ENCODE measurements at regions not wholly inside any gene's neighbourhood (a gene's known extent, or its start where the extent isn't known, plus 50 kb on each side); places are given as distances from the start of the nearest gene placed in this dataset.
"Not testable (repeated sequence)": the region's sequence is repeated elsewhere in the genome, so short reads cannot be mapped to it uniquely, and the experiment has no call there.

- Histone ChIP-seq H2AFZ (ENCODE audit: low read depth, low read length) (no peak overlapping the region), H3K4me3 (ENCODE audit: low read length) (no peak overlapping the region), H3K27me3 (ENCODE audit: insufficient read depth, low read length) (no peaks in the 10 kb centered on the region), H3K4me1 (ENCODE audit: insufficient read depth, low read length) (peaks cover 2% of the 10 kb centered on the region), H3K36me3 (ENCODE audit: insufficient read depth, low read length) (no peaks in the 10 kb centered on the region), H3K9me3 (ENCODE audit: low read length) (no peaks in the 10 kb centered on the region)
These were observed 435.6 kb upstream of the CHRM3 start for GRCh38 chr1:238950784-238951183.

GRCh38 chr1:238950017-238950416 lies 436.4 kb upstream of the CHRM3 start:
- H2AFZ ChIP-seq (ENCODE audit: low read depth, low read length) = no peak overlapping the region
- H3K4me1 ChIP-seq (ENCODE audit: insufficient read depth, low read length) = peaks cover 1% of the 10 kb centered on the region
- no peaks in the 10 kb centered on the region for H3K36me3 ChIP-seq (ENCODE audit: insufficient read depth, low read length)
- H3K27me3 ChIP-seq (ENCODE audit: insufficient read depth, low read length) = no peaks in the 10 kb centered on the region
- no peaks in the 10 kb centered on the region for H3K9me3 ChIP-seq (ENCODE audit: low read length)
- H3K4me3 ChIP-seq (ENCODE audit: low read length) = no peak overlapping the region

- Histone ChIP-seq H3K27me3 (ENCODE audit: insufficient read depth, low read length) (no peaks in the 10 kb centered on the region), H3K36me3 (ENCODE audit: insufficient read depth, low read length) (no peaks in the 10 kb centered on the region), H3K9me3 (ENCODE audit: low read length) (no peaks in the 10 kb centered on the region), H2AFZ (ENCODE audit: low read depth, low read length) (no peak overlapping the region), H3K4me3 (ENCODE audit: low read length) (no peak overlapping the region), H3K4me1 (ENCODE audit: insufficient read depth, low read length) (no peaks in the 10 kb centered on the region)
These were observed 442.3 kb upstream of the CHRM3 start for GRCh38 chr1:238944028-238944427.

- no peak overlapping the region for H3K4me3 ChIP-seq (ENCODE audit: low read length)
- no peaks in the 10 kb centered on the region for H3K9me3 ChIP-seq (ENCODE audit: low read length)
- no peaks in the 10 kb centered on the region for H3K36me3 ChIP-seq (ENCODE audit: insufficient read depth, low read length)
- no peak overlapping the region for H2AFZ ChIP-seq (ENCODE audit: low read depth, low read length)
- no peaks in the 10 kb centered on the region for H3K4me1 ChIP-seq (ENCODE audit: insufficient read depth, low read length)
- H3K27me3 ChIP-seq (ENCODE audit: insufficient read depth, low read length) = no peaks in the 10 kb centered on the region
These were observed 458.5 kb upstream of the CHRM3 start for GRCh38 chr1:238927899-238928298.

DNA sequence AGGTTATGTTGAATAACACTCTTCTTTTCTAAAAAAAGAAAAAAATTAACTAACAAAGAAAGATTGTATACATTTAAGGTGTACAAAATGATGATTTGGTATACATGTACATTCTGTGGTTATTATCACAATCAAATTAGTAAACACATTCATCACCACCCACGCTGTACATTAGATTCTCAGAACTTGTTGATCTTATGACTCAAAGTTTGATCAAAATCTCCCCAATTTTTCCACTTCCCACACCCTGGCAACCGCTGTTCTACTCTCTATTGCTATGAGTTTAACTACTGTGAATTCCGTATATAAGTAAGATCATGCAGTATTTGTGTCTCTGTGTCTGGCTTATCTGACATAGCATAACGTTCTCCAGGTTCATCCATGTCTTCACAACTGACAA lies 469.5 kb upstream of the CHRM3 start:
- H3K4me3 ChIP-seq (ENCODE audit: low read length) = no peak overlapping the region
- H3K36me3 ChIP-seq (ENCODE audit: insufficient read depth, low read length) = no peaks in the 10 kb centered on the region
- H3K9me3 ChIP-seq (ENCODE audit: low read length) = no peaks in the 10 kb centered on the region
- H3K4me1 ChIP-seq (ENCODE audit: insufficient read depth, low read length) = no peaks in the 10 kb centered on the region
- no peaks in the 10 kb centered on the region for H3K27me3 ChIP-seq (ENCODE audit: insufficient read depth, low read length)
- no peak overlapping the region for H2AFZ ChIP-seq (ENCODE audit: low read depth, low read length)

DNA sequence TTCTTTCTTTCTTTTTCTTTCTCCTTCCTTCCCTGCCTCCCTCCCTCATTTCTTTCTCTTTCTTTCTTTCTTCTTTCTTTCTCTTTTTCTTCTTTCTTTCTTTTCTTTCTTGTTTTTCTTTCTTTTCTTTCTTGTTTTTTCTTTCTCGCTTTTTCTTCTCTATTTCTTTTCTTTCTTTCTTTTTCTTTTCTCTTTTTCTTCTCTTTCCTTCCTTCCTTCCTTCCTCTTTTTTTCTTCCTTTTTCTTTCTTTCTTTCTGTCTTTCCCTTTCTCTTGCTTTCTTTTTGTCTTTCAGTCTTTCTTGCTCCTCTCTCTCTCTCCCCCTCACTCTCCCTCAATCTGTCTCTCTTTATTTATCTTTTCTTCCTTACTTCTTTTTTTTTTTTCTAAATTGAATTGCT lies 472.0 kb upstream of the CHRM3 start:
- H3K4me1 ChIP-seq (ENCODE audit: insufficient read depth, low read length) = no peaks in the 10 kb centered on the region
- no peak overlapping the region for H3K4me3 ChIP-seq (ENCODE audit: low read length)
- no peak overlapping the region for H2AFZ ChIP-seq (ENCODE audit: low read depth, low read length)
- H3K9me3 ChIP-seq (ENCODE audit: low read length) = no peaks in the 10 kb centered on the region
- no peaks in the 10 kb centered on the region for H3K36me3 ChIP-seq (ENCODE audit: insufficient read depth, low read length)
- H3K27me3 ChIP-seq (ENCODE audit: insufficient read depth, low read length) = no peaks in the 10 kb centered on the region

GRCh38 chr1:238913210-238913609 lies 473.2 kb upstream of the CHRM3 start:
- no peaks in the 10 kb centered on the region for H3K27me3 ChIP-seq (ENCODE audit: insufficient read depth, low read length)
- no peak overlapping the region for H2AFZ ChIP-seq (ENCODE audit: low read depth, low read length)
- no peaks in the 10 kb centered on the region for H3K36me3 ChIP-seq (ENCODE audit: insufficient read depth, low read length)
- no peak overlapping the region for H3K4me3 ChIP-seq (ENCODE audit: low read length)
- H3K4me1 ChIP-seq (ENCODE audit: insufficient read depth, low read length) = no peaks in the 10 kb centered on the region
- no peaks in the 10 kb centered on the region for H3K9me3 ChIP-seq (ENCODE audit: low read length)

- no peaks in the 10 kb centered on the region for H3K4me1 ChIP-seq (ENCODE audit: insufficient read depth, low read length)
- no peaks in the 10 kb centered on the region for H3K9me3 ChIP-seq (ENCODE audit: low read length)
- H3K27me3 ChIP-seq (ENCODE audit: insufficient read depth, low read length) = no peaks in the 10 kb centered on the region
- H3K4me3 ChIP-seq (ENCODE audit: low read length) = no peak overlapping the region
- no peaks in the 10 kb centered on the region for H3K36me3 ChIP-seq (ENCODE audit: insufficient read depth, low read length)
- H2AFZ ChIP-seq (ENCODE audit: low read depth, low read length) = no peak overlapping the region
These were observed 474.2 kb upstream of the CHRM3 start for GRCh38 chr1:238912148-238912547.

DNA sequence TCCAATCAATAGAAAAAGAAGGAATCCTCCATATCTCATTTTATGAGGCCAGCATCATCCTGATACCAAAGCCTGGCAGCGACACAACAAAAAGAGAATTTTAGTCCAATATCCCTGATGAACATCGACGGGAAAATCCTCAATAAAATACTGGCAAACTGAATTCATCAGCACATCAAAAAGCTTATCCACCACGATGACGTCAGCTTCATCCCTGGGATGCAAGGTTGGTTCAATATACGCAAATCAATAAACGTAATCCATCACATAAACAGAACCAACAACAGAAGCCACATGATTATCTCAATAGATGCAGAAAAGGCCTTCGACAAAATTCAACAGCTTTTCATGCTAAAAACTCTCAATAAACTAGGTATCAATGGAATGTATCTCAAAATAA lies 483.6 kb upstream of the CHRM3 start:
- H3K4me3 ChIP-seq (ENCODE audit: low read length); H3K27me3 ChIP-seq (ENCODE audit: insufficient read depth, low read length); H3K4me1 ChIP-seq (ENCODE audit: insufficient read depth, low read length); H3K36me3 ChIP-seq (ENCODE audit: insufficient read depth, low read length); H2AFZ ChIP-seq (ENCODE audit: low read depth, low read length); H3K9me3 ChIP-seq (ENCODE audit: low read length): not testable (repeated sequence)

DNA sequence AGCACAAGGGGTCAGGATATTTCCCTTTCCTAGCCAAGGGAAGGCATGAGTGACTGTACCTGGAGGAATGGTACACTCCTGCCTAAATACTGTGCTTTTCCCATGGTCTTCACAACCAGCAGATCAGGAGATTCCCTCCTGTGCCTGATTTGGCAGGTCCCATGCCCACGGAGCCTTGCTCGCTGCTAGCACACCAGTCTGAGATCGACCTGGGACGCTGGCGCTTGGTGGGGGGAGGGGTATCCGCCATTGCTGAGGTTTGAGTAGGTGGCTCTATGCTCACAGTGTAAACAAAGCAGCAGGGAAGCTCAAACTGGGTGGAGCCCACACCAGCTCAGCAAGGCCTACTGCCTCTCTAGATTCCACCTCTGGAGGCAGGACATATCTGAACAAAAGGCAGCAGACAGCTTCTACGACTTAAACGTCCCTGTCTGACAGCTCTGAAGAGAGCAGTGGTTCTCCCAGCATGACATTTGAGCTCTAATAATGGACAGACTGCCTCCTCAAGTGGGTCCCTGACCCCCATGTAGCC lies 486.0 kb upstream of the CHRM3 start:
- no peaks in the 10 kb centered on the region for H3K27me3 ChIP-seq (ENCODE audit: insufficient read depth, low read length)
- H3K9me3 ChIP-seq (ENCODE audit: low read length) = no peaks in the 10 kb centered on the region
- H3K36me3 ChIP-seq (ENCODE audit: insufficient read depth, low read length) = no peaks in the 10 kb centered on the region
- H3K4me3 ChIP-seq (ENCODE audit: low read length) = no peak overlapping the region
- no peak overlapping the region for H2AFZ ChIP-seq (ENCODE audit: low read depth, low read length)
- H3K4me1 ChIP-seq (ENCODE audit: insufficient read depth, low read length) = no peaks in the 10 kb centered on the region

- Histone ChIP-seq H3K36me3 (ENCODE audit: insufficient read depth, low read length) (no peaks in the 10 kb centered on the region), H3K4me3 (ENCODE audit: low read length) (no peak overlapping the region), H3K9me3 (ENCODE audit: low read length) (no peaks in the 10 kb centered on the region), H3K4me1 (ENCODE audit: insufficient read depth, low read length) (no peaks in the 10 kb centered on the region), H2AFZ (ENCODE audit: low read depth, low read length) (no peak overlapping the region), H3K27me3 (ENCODE audit: insufficient read depth, low read length) (no peaks in the 10 kb centered on the region)
These were observed 487.5 kb upstream of the CHRM3 start for GRCh38 chr1:238898856-238899255.

GRCh38 chr1:238895911-238896310 lies 490.5 kb upstream of the CHRM3 start:
- Histone ChIP-seq H3K4me1 (ENCODE audit: insufficient read depth, low read length) (no peaks in the 10 kb centered on the region), H3K27me3 (ENCODE audit: insufficient read depth, low read length) (no peaks in the 10 kb centered on the region), H3K4me3 (ENCODE audit: low read length) (no peak overlapping the region), H2AFZ (ENCODE audit: low read depth, low read length) (no peak overlapping the region), H3K9me3 (ENCODE audit: low read length) (no peaks in the 10 kb centered on the region), H3K36me3 (ENCODE audit: insufficient read depth, low read length) (no peaks in the 10 kb centered on the region)

GRCh38 chr1:238892612-238893011 lies 493.8 kb upstream of the CHRM3 start:
- no peak overlapping the region for H2AFZ ChIP-seq (ENCODE audit: low read depth, low read length)

GRCh38 chr1:238861342-238862066 lies 524.9 kb upstream of the CHRM3 start:
- Histone ChIP-seq H2AFZ (ENCODE audit: low read depth, low read length) (no peak overlapping the region), H3K36me3 (ENCODE audit: insufficient read depth, low read length) (no peaks in the 10 kb centered on the region), H3K9me3 (ENCODE audit: low read length) (no peaks in the 10 kb centered on the region), H3K4me1 (ENCODE audit: insufficient read depth, low read length) (peaks cover 8% of the 10 kb centered on the region), H3K4me3 (ENCODE audit: low read length) (no peak overlapping the region), H3K27me3 (ENCODE audit: insufficient read depth, low read length) (no peaks in the 10 kb centered on the region)

More at GRCh38 chr1:238892612-238893011, 493.8 kb upstream of the CHRM3 start:
- H3K9me3 ChIP-seq (ENCODE audit: low read length) = no peaks in the 10 kb centered on the region
- no peak overlapping the region for H3K4me3 ChIP-seq (ENCODE audit: low read length)
- no peaks in the 10 kb centered on the region for H3K36me3 ChIP-seq (ENCODE audit: insufficient read depth, low read length)
- no peaks in the 10 kb centered on the region for H3K27me3 ChIP-seq (ENCODE audit: insufficient read depth, low read length)
- no peaks in the 10 kb centered on the region for H3K4me1 ChIP-seq (ENCODE audit: insufficient read depth, low read length)

Data from neuron (in vitro differentiated cells).